Endothelial cell of umbilical vein (primary cell): ENCODE measurements at regions not wholly inside any gene's neighbourhood (a gene's known extent, or its start where the extent isn't known, plus 50 kb on each side); places are given as distances from the start of the nearest gene placed in this dataset.

ENCODE experiments used
- BruUV-seq: library from RNA; stranded (reverse); fragments of 400-500 nt; replicated peaks from 2 replicates; lab custom pipeline; 2021; lab: Mats Ljungman, UMichigan
- CTCF ChIA-PET: fragments of 300-600, 350-600 bp; sonication (Branson Sonifier 250); formaldehyde crosslinking; loops from one replicate; lab custom pipeline; 2021; ENCODE audit warnings: antibody characterized with exemption, inconsistent platforms; lab: Charles Lee
- POLR2A ChIA-PET: fragments of 300-600, 350-600 bp; sonication (Branson Sonifier 250); formaldehyde crosslinking; loops from one replicate; lab custom pipeline; 2021; ENCODE audit warnings: antibody characterized with exemption, inconsistent platforms; lab: Charles Lee
- DNase-seq: peaks from one replicate; pipeline ENCODE4 v3.0.0-alpha.2; 2011; ENCODE audit warnings: low read depth, low spot score
- FAIRE-seq: peaks from 2 replicates; lab custom pipeline; 2011; peaks lifted over from hg19 to GRCh38; lab: Jason Lieb, UNC
- H2AFZ ChIP-seq: 2 replicates; pipeline ENCODE4 v1.6.0; 2012; ENCODE audit warnings: low read depth, low read length, control low read depth, inconsistent platforms
- H3K27ac ChIP-seq: 2 replicates; pipeline ENCODE4 v1.5.1; 2011; ENCODE audit warnings: low read depth, mild to moderate bottlenecking, control low read depth, low read length, moderate library complexity; ENCODE audit not compliant: insufficient read depth
- H3K27me3 ChIP-seq, 2 experiments: 2 replicates each; pipeline versions ENCODE4 v1.6.0 to v1.6.1; 2011; ENCODE audit warnings: low read length in 2 of 2, mixed read lengths in 1 of 2; ENCODE audit not compliant: control insufficient read depth in 2 of 2, insufficient read depth in 2 of 2
- H3K36me3 ChIP-seq, 2 experiments: 2 replicates in 1 of 2; 3 replicates in 1 of 2; pipeline ENCODE4 v1.5.1; 2011; ENCODE audit warnings: low read length in 2 of 2, mild to moderate bottlenecking in 1 of 2, moderate library complexity in 1 of 2; ENCODE audit not compliant: control insufficient read depth in 2 of 2, insufficient read depth in 2 of 2; ENCODE audit errors: extremely low read depth in 1 of 2
- H3K4me1 ChIP-seq: 3 replicates; pipeline ENCODE4 v1.5.1; 2011; ENCODE audit warnings: mild to moderate bottlenecking, low read length; ENCODE audit not compliant: control insufficient read depth, insufficient read depth; ENCODE audit errors: extremely low read depth
- H3K4me2 ChIP-seq: 2 replicates; pipeline ENCODE4 v1.6.1; 2011; ENCODE audit warnings: low read length, control low read depth, mixed read lengths; ENCODE audit not compliant: insufficient read depth
- H3K4me3 ChIP-seq, 3 experiments: fragments of 200-600 bp in 1 of 3; sonication (generic), shearing (Covaris generic) in 1 of 3; replicated peaks in 1 of 3; 2 replicates each; pipeline ENCODE4 v1.5.1; 2011 to 2016; ENCODE audit warnings: control low read depth in 3 of 3, low read length in 3 of 3, mild to moderate bottlenecking in 2 of 3, inconsistent platforms in 1 of 3, low read depth in 1 of 3, moderate library complexity in 1 of 3; ENCODE audit not compliant: insufficient read depth in 1 of 3
- H3K79me2 ChIP-seq: 2 replicates; pipeline ENCODE4 v1.6.0; 2012; ENCODE audit warnings: low read length, inconsistent platforms; ENCODE audit not compliant: control insufficient read depth, insufficient read depth
- H3K9ac ChIP-seq: replicated peaks from 2 replicates; pipeline ENCODE3; 2011; ENCODE audit warnings: low read length, control low read depth; ENCODE audit not compliant: insufficient read depth; ENCODE audit errors: extremely low read depth
- H3K9me1 ChIP-seq: replicated peaks from 3 replicates; pipeline ENCODE4 v1.6.0; 2011; ENCODE audit warnings: mild to moderate bottlenecking, low read length; ENCODE audit not compliant: control insufficient read depth, insufficient read depth; ENCODE audit errors: extremely low read depth
- H3K9me3 ChIP-seq: replicated peaks from 2 replicates; pipeline ENCODE4 v1.5.1; 2012; ENCODE audit warnings: low read length, inconsistent platforms; ENCODE audit not compliant: control insufficient read depth, insufficient read depth
- H4K20me1 ChIP-seq: replicated peaks from 2 replicates; pipeline ENCODE3; 2011; ENCODE audit warnings: mild to moderate bottlenecking, low read length; ENCODE audit not compliant: control insufficient read depth, insufficient read depth; ENCODE audit errors: extremely low read depth
- EZH2 ChIP-seq: IDR thresholded peaks from 2 replicates; pipeline ENCODE4 v1.6.1; 2012; ENCODE audit warnings: borderline replicate concordance, low read depth, mild to moderate bottlenecking, moderate library complexity, low read length, inconsistent platforms; ENCODE audit not compliant: severe bottlenecking
- FOS ChIP-seq: IDR thresholded peaks from 2 replicates; pipeline ENCODE4 v1.6.1; 2011; ENCODE audit warnings: mild to moderate bottlenecking, low read length, moderate library complexity, borderline replicate concordance; ENCODE audit not compliant: insufficient read depth
- GATA2 ChIP-seq: IDR thresholded peaks from 2 replicates; pipeline ENCODE4 v1.7.0; 2011; ENCODE audit warnings: low read depth, mild to moderate bottlenecking, moderate library complexity, mixed read lengths, low read length; ENCODE audit not compliant: insufficient read length, insufficient read depth
- JUN ChIP-seq: IDR thresholded peaks from 2 replicates; pipeline ENCODE4 v1.6.1; 2011; ENCODE audit warnings: borderline replicate concordance, low read depth; ENCODE audit not compliant: insufficient read length, insufficient read depth
- MYC ChIP-seq: IDR thresholded peaks from one replicate; pipeline ENCODE4 v1.6.1; 2011; ENCODE audit warnings: mild to moderate bottlenecking, low read depth, low read length
- POLR2A ChIP-seq: IDR thresholded peaks from 2 replicates; pipeline ENCODE4 v1.6.1; 2012; ENCODE audit warnings: low read depth, mild to moderate bottlenecking, control low read depth, low read length
- POLR2AphosphoS5 ChIP-seq: IDR thresholded peaks from 2 replicates; pipeline ENCODE4 v1.6.1; 2012; ENCODE audit warnings: low read depth, mild to moderate bottlenecking, control low read depth, low read length, moderate library complexity; ENCODE audit not compliant: insufficient read depth
- dilution Hi-C: fragments of 300-500 bp; cut with MboI; formaldehyde crosslinking; loops from one replicate; pipeline ENCODE4 v1.15.0; 2019; ENCODE audit warnings: low sequenced_read_pairs; ENCODE audit not compliant: extremely low pct_ligation_motif_present
- intact Hi-C: fragments of 100-400 bp; cut with micrococcal nuclease; formaldehyde crosslinking; loops from one replicate; pipeline ENCODE4 v1.10.0; 2022
- TF ChIP-seq, protein P1 (sequence below), 2 donors: IDR thresholded peaks; 1 replicate in 1 of 2; 2 replicates in 1 of 2; pipeline ENCODE4 v1.5.1; 2011; ENCODE audit warnings: low read length in 2 of 2, mild to moderate bottlenecking in 2 of 2, moderate library complexity in 2 of 2, control low read depth in 1 of 2, inconsistent platforms in 1 of 2, low read depth in 1 of 2; ENCODE audit not compliant: insufficient read depth in 1 of 2; ENCODE audit errors: extremely low read depth in 1 of 2
- TF ChIP-seq, protein P2 (sequence below): IDR thresholded peaks from 2 replicates; pipeline ENCODE4 v1.6.1; 2011; ENCODE audit not compliant: insufficient read depth, insufficient read length

DNA sequence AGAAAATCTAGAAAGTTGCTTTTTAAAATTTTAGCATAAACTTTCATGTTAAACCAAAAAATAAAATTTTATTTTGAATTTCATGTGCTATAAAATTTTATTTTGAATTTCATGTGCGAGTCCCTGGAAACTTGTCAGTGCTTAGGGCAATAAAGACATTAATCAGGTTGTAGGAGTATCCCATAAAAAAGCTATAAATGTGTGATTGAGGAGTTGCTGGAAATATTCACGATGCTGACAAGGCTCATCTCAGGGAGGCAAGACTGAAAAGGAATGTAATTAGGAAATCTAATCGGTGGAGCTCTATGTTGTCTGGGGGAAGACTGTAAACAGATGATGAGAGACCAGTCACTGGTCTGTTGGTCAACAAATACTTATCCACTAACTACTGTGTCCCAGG is 117.9 kb downstream of the LRIG2 start:
- DNase-seq (no peak), FAIRE-seq (no peak)
- CTCF ChIA-PET = no interaction called here
- Histone ChIP-seq H3K79me2 (no peaks in the 10 kb centered on the region), H3K27ac (no peak overlapping the region), H3K9me3 (no peaks in the 10 kb centered on the region), H3K9me1 (no peaks in the 10 kb centered on the region), H3K4me2 (no peak overlapping the region), H3K27me3 (peaks cover 4 to 5% of the 10 kb centered on the region in 2 experiments), H4K20me1 (no peaks in the 10 kb centered on the region), H3K36me3 (no peaks in the 10 kb centered on the region), H2AFZ (no peak overlapping the region), H3K9ac (no peak overlapping the region), H3K4me1 (no peaks in the 10 kb centered on the region), H3K4me3 (no peak overlapping the region)
- TF ChIP-seq, protein P1, sequence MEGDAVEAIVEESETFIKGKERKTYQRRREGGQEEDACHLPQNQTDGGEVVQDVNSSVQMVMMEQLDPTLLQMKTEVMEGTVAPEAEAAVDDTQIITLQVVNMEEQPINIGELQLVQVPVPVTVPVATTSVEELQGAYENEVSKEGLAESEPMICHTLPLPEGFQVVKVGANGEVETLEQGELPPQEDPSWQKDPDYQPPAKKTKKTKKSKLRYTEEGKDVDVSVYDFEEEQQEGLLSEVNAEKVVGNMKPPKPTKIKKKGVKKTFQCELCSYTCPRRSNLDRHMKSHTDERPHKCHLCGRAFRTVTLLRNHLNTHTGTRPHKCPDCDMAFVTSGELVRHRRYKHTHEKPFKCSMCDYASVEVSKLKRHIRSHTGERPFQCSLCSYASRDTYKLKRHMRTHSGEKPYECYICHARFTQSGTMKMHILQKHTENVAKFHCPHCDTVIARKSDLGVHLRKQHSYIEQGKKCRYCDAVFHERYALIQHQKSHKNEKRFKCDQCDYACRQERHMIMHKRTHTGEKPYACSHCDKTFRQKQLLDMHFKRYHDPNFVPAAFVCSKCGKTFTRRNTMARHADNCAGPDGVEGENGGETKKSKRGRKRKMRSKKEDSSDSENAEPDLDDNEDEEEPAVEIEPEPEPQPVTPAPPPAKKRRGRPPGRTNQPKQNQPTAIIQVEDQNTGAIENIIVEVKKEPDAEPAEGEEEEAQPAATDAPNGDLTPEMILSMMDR (IDR thresholded peaks at IDR 0.05; ENCODE audit: extremely low read depth in 1 of 2, insufficient read depth in 1 of 2, low read depth in 1 of 2, low read length in 2 of 2) = no peak
- no peak for TF ChIP-seq FOS
- no peak for TF ChIP-seq GATA2
- TF ChIP-seq POLR2AphosphoS5 = no peak
- TF ChIP-seq JUN = no peak
- TF ChIP-seq POLR2A = no peak
- TF ChIP-seq, protein P2, sequence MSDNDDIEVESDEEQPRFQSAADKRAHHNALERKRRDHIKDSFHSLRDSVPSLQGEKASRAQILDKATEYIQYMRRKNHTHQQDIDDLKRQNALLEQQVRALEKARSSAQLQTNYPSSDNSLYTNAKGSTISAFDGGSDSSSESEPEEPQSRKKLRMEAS = no peak
- TF ChIP-seq EZH2 = no peak
- TF ChIP-seq MYC = no peak
- POLR2A ChIA-PET = no interaction called here
- BruUV-seq = no TSS peak
- intact Hi-C loops (no loop called here), dilution Hi-C loops (no loop called here)
